CD14-positive monocyte (primary cell): ENCODE measurements at regions not wholly inside any gene's neighbourhood (a gene's known extent, or its start where the extent isn't known, plus 50 kb on each side); places are given as distances from the start of the nearest gene placed in this dataset.

Experiments used
- DNase-seq, 3 donors: peaks; one replicate each; pipeline ENCODE4 v3.0.0-alpha.2; 2011 to 2022
- H2AFZ ChIP-seq: 2 replicates; pipeline ENCODE4 v1.6.0; 2012; ENCODE audit warnings: mild to moderate bottlenecking, low read depth, low read length, inconsistent platforms; ENCODE audit not compliant: insufficient read depth, poor library complexity, severe bottlenecking
- H3K27ac ChIP-seq, 2 donors: 1 replicate in 1 of 2; 2 replicates in 1 of 2; pipeline ENCODE4 v1.5.1; 2012 to 2013; ENCODE audit warnings: low read length in 2 of 2, control low read depth in 1 of 2, inconsistent platforms in 1 of 2, low read depth in 1 of 2, mild to moderate bottlenecking in 1 of 2
- H3K27me3 ChIP-seq, 2 donors: one replicate each; pipeline versions ENCODE4 v1.6.0 to v1.6.1; 2011 to 2013; ENCODE audit warnings: low read length in 2 of 2; ENCODE audit not compliant: control insufficient read depth in 2 of 2, insufficient read depth in 2 of 2
- H3K36me3 ChIP-seq, 2 donors: replicated peaks in 1 of 2; 1 replicate in 1 of 2; 2 replicates in 1 of 2; pipeline versions ENCODE4 v1.5.1 to v1.6.1; 2012 to 2013; ENCODE audit warnings: low read length in 2 of 2, control low read depth in 1 of 2, inconsistent platforms in 1 of 2, mild to moderate bottlenecking in 1 of 2; ENCODE audit not compliant: insufficient read depth in 2 of 2, control insufficient read depth in 1 of 2
- H3K4me1 ChIP-seq, 2 donors: 1 replicate in 1 of 2; 2 replicates in 1 of 2; pipeline versions ENCODE4 v1.5.1 to v1.6.1; 2012 to 2013; ENCODE audit warnings: low read length in 2 of 2, control low read depth in 1 of 2, inconsistent platforms in 1 of 2, mild to moderate bottlenecking in 1 of 2, moderate library complexity in 1 of 2; ENCODE audit not compliant: insufficient read depth in 2 of 2, control insufficient read depth in 1 of 2
- H3K4me2 ChIP-seq: replicated peaks from 2 replicates; pipeline ENCODE3; 2012; ENCODE audit warnings: low read length, moderate library complexity, mild to moderate bottlenecking; ENCODE audit not compliant: poor library complexity, severe bottlenecking; ENCODE audit errors: extremely low read depth
- H3K4me3 ChIP-seq, 3 experiments: fragments of 200-600 bp in 1 of 3; sonication (generic) in 1 of 3; replicated peaks in 1 of 3; 1 replicate in 2 of 3; 2 replicates in 1 of 3; pipeline ENCODE4 v1.5.1; 2011 to 2013; ENCODE audit warnings: low read length in 3 of 3, mild to moderate bottlenecking in 3 of 3, control low read depth in 2 of 3, low read depth in 2 of 3, inconsistent platforms in 1 of 3, moderate library complexity in 1 of 3
- H3K79me2 ChIP-seq: 2 replicates; pipeline ENCODE4 v1.6.0; 2012; ENCODE audit warnings: mild to moderate bottlenecking, control low read depth, inconsistent platforms, low read length, moderate library complexity; ENCODE audit not compliant: insufficient read depth
- H3K9ac ChIP-seq: 2 replicates; pipeline ENCODE4 v1.6.0; 2017; ENCODE audit warnings: low read length, mild to moderate bottlenecking; ENCODE audit not compliant: insufficient read depth, poor library complexity, severe bottlenecking
- H3K9me3 ChIP-seq, 2 donors: replicated peaks in 1 of 2; 1 replicate in 1 of 2; 2 replicates in 1 of 2; pipeline versions ENCODE4 v1.5.1 to v1.6.1; 2012 to 2013; ENCODE audit warnings: low read length in 2 of 2, control low read depth in 1 of 2; ENCODE audit not compliant: control insufficient read depth in 1 of 2, insufficient read depth in 1 of 2
- H4K20me1 ChIP-seq: 2 replicates; pipeline ENCODE4 v1.6.0; 2012; ENCODE audit warnings: mild to moderate bottlenecking, low read length, control low read depth, moderate library complexity; ENCODE audit not compliant: insufficient read depth
- H3K27ac Mint-ChIP-seq, 7 donors: one replicate each; pipeline ENCODE4 v1.8.0; 2020; ENCODE audit warnings: mild to moderate bottlenecking in 7 of 7, mixed read lengths in 7 of 7, moderate library complexity in 6 of 7, inconsistent platforms in 2 of 7
- H3K27me3 Mint-ChIP-seq, 3 donors: one replicate each; pipeline ENCODE4 v1.8.0; 2021 to 2022; ENCODE audit warnings: low read depth in 3 of 3, mild to moderate bottlenecking in 3 of 3, mixed read lengths in 3 of 3, moderate library complexity in 3 of 3, inconsistent platforms in 1 of 3
- H3K36me3 Mint-ChIP-seq, 2 donors: one replicate each; pipeline ENCODE4 v1.8.0; 2020; ENCODE audit warnings: mixed read lengths in 2 of 2, inconsistent platforms in 1 of 2, mild to moderate bottlenecking in 1 of 2
- H3K4me1 Mint-ChIP-seq: one replicate; pipeline ENCODE4 v1.8.0; 2020; ENCODE audit warnings: mild to moderate bottlenecking, mixed read lengths
- H3K4me3 Mint-ChIP-seq, 2 donors: one replicate each; pipeline ENCODE4 v1.8.0; 2020; ENCODE audit warnings: mild to moderate bottlenecking in 2 of 2, mixed read lengths in 2 of 2, moderate library complexity in 1 of 2
- H3K9me3 Mint-ChIP-seq, 7 donors: one replicate each; pipeline ENCODE4 v1.8.0; 2020 to 2022; ENCODE audit warnings: mixed read lengths in 7 of 7, mild to moderate bottlenecking in 6 of 7, moderate library complexity in 6 of 7, inconsistent platforms in 2 of 7
- WGBS: methylation state at CpG from one replicate; pipeline ENCODE4 v1.1.5; 2013; ENCODE audit warnings: missing lambda C conversion rate; ENCODE audit not compliant: insufficient coverage; 5-methylcytosine and 5-hydroxymethylcytosine counted together
- intact Hi-C, 2 donors: fragments of 100-400 bp; cut with micrococcal nuclease; formaldehyde crosslinking; loops; one replicate each; pipeline versions ENCODE4 v1.15.0 to v1.15.1; 2023
- TF ChIP-seq, protein P1 (sequence below): fragments of 200-600 bp; IDR thresholded peaks from one replicate; pipeline ENCODE4 v1.8.0; 2022; ENCODE audit warnings: antibody characterized with exemption, mild to moderate bottlenecking

DNA sequence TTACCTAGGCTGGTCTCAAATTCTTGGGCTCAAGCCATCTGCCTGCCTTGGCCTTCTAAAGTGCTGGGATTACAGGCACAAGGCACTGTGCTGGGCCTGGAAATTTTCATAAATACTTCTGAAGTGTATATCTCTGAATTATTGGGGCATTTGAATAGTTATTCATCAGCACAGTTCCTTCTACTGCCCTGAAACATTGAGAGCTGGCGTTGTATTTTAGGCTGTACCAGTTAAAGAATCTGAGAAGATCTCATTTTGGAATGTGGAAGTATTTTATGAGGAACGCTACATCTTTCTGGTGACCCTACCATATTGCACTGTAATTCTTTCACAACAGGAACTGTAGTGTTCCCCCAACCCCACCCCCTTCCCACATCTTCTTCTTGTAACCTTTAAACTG is 349.0 kb upstream of the RGS6 start:
- Mint-ChIP-seq H3K9me3 (peaks cover 0 to 2% (median 0%) of the 10 kb centered on the region in 7 donors), H3K4me3 (peak overlapping the region; percentile 38 to 50), H3K4me1 (peaks cover 44% of the 10 kb centered on the region), H3K27me3 (peaks cover 0 to 13% (median 2%) of the 10 kb centered on the region in 3 donors), H3K27ac (peak overlapping the region; percentile 70 to 87 (median 79)), H3K36me3 (peaks cover 12 to 35% of the 10 kb centered on the region in 2 donors)
- Histone ChIP-seq H2AFZ (no peak overlapping the region), H3K4me2 (peak overlapping the region; percentile 66), H3K9ac (peak overlapping the region; percentile 22), H3K36me3 (peaks cover 0 to 6% of the 10 kb centered on the region in 2 donors), H3K9me3 (no peaks in the 10 kb centered on the region), H3K4me3 (peak overlapping the region in 1 of 3 experiments; percentile 46), H3K4me1 (peaks cover 31 to 36% of the 10 kb centered on the region in 2 donors), H4K20me1 (peaks cover 34% of the 10 kb centered on the region), H3K79me2 (no peaks in the 10 kb centered on the region), H3K27ac (peak overlapping the region; percentile 52 to 73), H3K27me3 (no peaks in the 10 kb centered on the region)
- peak; percentile 27 to 58 (median 39) for DNase-seq
- WGBS: no CpG with 5 or more reads among the region's 2 CpGs
- intact Hi-C loops: no loop called here
- TF ChIP-seq, protein P1, sequence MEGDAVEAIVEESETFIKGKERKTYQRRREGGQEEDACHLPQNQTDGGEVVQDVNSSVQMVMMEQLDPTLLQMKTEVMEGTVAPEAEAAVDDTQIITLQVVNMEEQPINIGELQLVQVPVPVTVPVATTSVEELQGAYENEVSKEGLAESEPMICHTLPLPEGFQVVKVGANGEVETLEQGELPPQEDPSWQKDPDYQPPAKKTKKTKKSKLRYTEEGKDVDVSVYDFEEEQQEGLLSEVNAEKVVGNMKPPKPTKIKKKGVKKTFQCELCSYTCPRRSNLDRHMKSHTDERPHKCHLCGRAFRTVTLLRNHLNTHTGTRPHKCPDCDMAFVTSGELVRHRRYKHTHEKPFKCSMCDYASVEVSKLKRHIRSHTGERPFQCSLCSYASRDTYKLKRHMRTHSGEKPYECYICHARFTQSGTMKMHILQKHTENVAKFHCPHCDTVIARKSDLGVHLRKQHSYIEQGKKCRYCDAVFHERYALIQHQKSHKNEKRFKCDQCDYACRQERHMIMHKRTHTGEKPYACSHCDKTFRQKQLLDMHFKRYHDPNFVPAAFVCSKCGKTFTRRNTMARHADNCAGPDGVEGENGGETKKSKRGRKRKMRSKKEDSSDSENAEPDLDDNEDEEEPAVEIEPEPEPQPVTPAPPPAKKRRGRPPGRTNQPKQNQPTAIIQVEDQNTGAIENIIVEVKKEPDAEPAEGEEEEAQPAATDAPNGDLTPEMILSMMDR: no peak

DNA sequence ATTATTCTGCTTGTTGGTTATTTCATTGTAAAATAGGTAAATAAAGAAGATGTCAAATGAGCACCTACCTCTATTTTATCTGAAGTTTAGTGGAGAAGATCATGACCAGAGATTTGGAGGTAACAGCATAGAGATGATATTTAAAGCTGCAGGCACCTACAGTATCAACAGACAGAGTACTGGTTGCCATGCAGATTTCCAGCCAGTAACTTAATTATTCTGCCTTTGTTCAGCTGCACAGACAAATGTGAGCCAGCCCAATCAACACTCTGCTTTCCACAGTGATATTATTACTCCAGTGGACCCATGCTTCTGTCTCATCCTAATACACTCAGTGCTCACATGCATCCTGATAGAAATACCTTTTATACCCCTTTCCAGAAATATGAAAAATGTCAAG is 348.5 kb upstream of the RGS6 start:
- Mint-ChIP-seq H3K27me3 (peaks cover 0 to 13% (median 2%) of the 10 kb centered on the region in 3 donors), H3K4me1 (peaks cover 48% of the 10 kb centered on the region), H3K9me3 (peaks cover 0 to 2% (median 0%) of the 10 kb centered on the region in 7 donors), H3K4me3 (peak overlapping the region in 1 of 2 donors; percentile 50), H3K36me3 (peaks cover 14 to 35% of the 10 kb centered on the region in 2 donors), H3K27ac (peak overlapping the region in 5 of 7 donors; percentile 42 to 87 (median 70))
- H3K27ac ChIP-seq: peak overlapping the region in 1 of 2 donors; percentile 73
- TF ChIP-seq, protein P1: no peak
- peak overlapping the region in 1 of 3 experiments; percentile 46 for H3K4me3 ChIP-seq
- peaks cover 34% of the 10 kb centered on the region for H4K20me1 ChIP-seq
- H2AFZ ChIP-seq: no peak overlapping the region
- peak overlapping the region; percentile 66 for H3K4me2 ChIP-seq
- no peaks in the 10 kb centered on the region for H3K9me3 ChIP-seq
- H3K36me3 ChIP-seq: peaks cover 0 to 10% of the 10 kb centered on the region in 2 donors
- no peaks in the 10 kb centered on the region for H3K27me3 ChIP-seq
- intact Hi-C loops: no loop called here
- peaks cover 33 to 41% of the 10 kb centered on the region in 2 donors for H3K4me1 ChIP-seq
- no peaks in the 10 kb centered on the region for H3K79me2 ChIP-seq
- H3K9ac ChIP-seq: no peak overlapping the region
- DNase-seq: no peak
